Kidney epithelial cell (primary cell): ENCODE measurements at regions not wholly inside any gene's neighbourhood (a gene's known extent, or its start where the extent isn't known, plus 50 kb on each side); places are given as distances from the start of the nearest gene placed in this dataset.

Source experiments
- DNase-seq: peaks from one replicate; pipeline ENCODE4 v3.0.0-alpha.2; 2010; ENCODE audit warnings: low read depth
- H3K27me3 ChIP-seq: 2 replicates; pipeline ENCODE4 v1.6.0; 2011; ENCODE audit warnings: low read length; ENCODE audit not compliant: control insufficient read depth, insufficient read depth
- H3K36me3 ChIP-seq: 2 replicates; pipeline ENCODE4 v1.5.1; 2011; ENCODE audit warnings: low read length; ENCODE audit not compliant: control insufficient read depth, insufficient read depth
- H3K4me3 ChIP-seq: 2 replicates; pipeline ENCODE4 v1.5.1; 2011; ENCODE audit warnings: low read depth, mild to moderate bottlenecking, control low read depth, low read length
- CTCF ChIP-seq: IDR thresholded peaks from 2 replicates; pipeline ENCODE4 v1.5.1; 2011; ENCODE audit warnings: mild to moderate bottlenecking, moderate library complexity, low read length, control low read depth, inconsistent platforms; ENCODE audit not compliant: insufficient read depth, poor library complexity, severe bottlenecking

- no peak for TF ChIP-seq CTCF
- Histone ChIP-seq H3K36me3 (no peaks in the 10 kb centered on the region), H3K4me3 (no peak overlapping the region), H3K27me3 (no peaks in the 10 kb centered on the region)
- no peak for DNase-seq
Observed at GRCh38 chr2:20146401-20146800, 78.5 kb downstream of the SDC1 start.

GRCh38 chr2:20145497-20146193, 79.3 kb downstream of the SDC1 start:
- no peaks in the 10 kb centered on the region for H3K27me3 ChIP-seq
- H3K4me3 ChIP-seq = no peak overlapping the region
- no peak for DNase-seq
- TF ChIP-seq CTCF = no peak
- H3K36me3 ChIP-seq = no peaks in the 10 kb centered on the region

GRCh38 chr2:20144861-20145260, 80.1 kb downstream of the SDC1 start:
- Histone ChIP-seq H3K36me3 (no peaks in the 10 kb centered on the region), H3K27me3 (no peaks in the 10 kb centered on the region), H3K4me3 (no peak overlapping the region)
- no peak for TF ChIP-seq CTCF
- DNase-seq = no peak

- no peak for DNase-seq
- H3K4me3 ChIP-seq = no peak overlapping the region
- no peaks in the 10 kb centered on the region for H3K27me3 ChIP-seq
- no peaks in the 10 kb centered on the region for H3K36me3 ChIP-seq
- no peak for TF ChIP-seq CTCF
Observed at GRCh38 chr2:20144196-20144595, 80.7 kb downstream of the SDC1 start.

- Histone ChIP-seq H3K36me3 (no peaks in the 10 kb centered on the region), H3K4me3 (no peak overlapping the region), H3K27me3 (no peaks in the 10 kb centered on the region)
- TF ChIP-seq CTCF = no peak
- peak; percentile 61 for DNase-seq
Observed at GRCh38 chr2:20143263-20143662, 81.7 kb downstream of the SDC1 start.

- TF ChIP-seq CTCF = no peak
- H3K4me3 ChIP-seq = no peak overlapping the region
- no peak for DNase-seq
- no peaks in the 10 kb centered on the region for H3K27me3 ChIP-seq
- H3K36me3 ChIP-seq = no peaks in the 10 kb centered on the region
Observed at GRCh38 chr2:20141806-20142205, 83.1 kb downstream of the SDC1 start.
